SU-DHL-6 (cell line): ENCODE measurements at regions not wholly inside any gene's neighbourhood (a gene's known extent, or its start where the extent isn't known, plus 50 kb on each side); places are given as distances from the start of the nearest gene placed in this dataset.

ENCODE experiments used
- H2AFZ ChIP-seq: fragments of 200-600 bp; sonication (generic); 2 replicates; pipeline ENCODE4 v1.6.1; 2014; ENCODE audit warnings: low read depth, mild to moderate bottlenecking, moderate library complexity, mixed read lengths, antibody characterized with exemption, low read length; ENCODE audit not compliant: severe bottlenecking
- H3F3A ChIP-seq: fragments of 200-600 bp; shearing (Covaris generic); 2 replicates; pipeline ENCODE4 v1.6.0; 2016; ENCODE audit warnings: antibody characterized with exemption, mild to moderate bottlenecking; ENCODE audit not compliant: insufficient read depth
- H3K27ac ChIP-seq: fragments of 200-600 bp; sonication (generic); 2 replicates; pipeline ENCODE4 v1.5.1; 2016; ENCODE audit warnings: low read depth, mild to moderate bottlenecking, low read length, moderate library complexity, mixed read lengths
- H3K27me3 ChIP-seq: fragments of 200-600 bp; sonication (generic), shearing (Covaris generic); 2 replicates; pipeline ENCODE4 v1.6.0; 2014; ENCODE audit warnings: mild to moderate bottlenecking, low read length
- H3K36me3 ChIP-seq: fragments of 200-600 bp; sonication (generic); 2 replicates; pipeline ENCODE4 v1.6.1; 2014; ENCODE audit warnings: mild to moderate bottlenecking, low read length, mixed read lengths
- H3K4me2 ChIP-seq: fragments of 300-600, 200-600 bp; shearing (Covaris generic), sonication (generic); 2 replicates; pipeline ENCODE4 v1.6.0; 2014; ENCODE audit warnings: low read length, low read depth, mild to moderate bottlenecking; ENCODE audit not compliant: poor library complexity, severe bottlenecking
- H3K4me3 ChIP-seq: fragments of 200-600 bp; sonication (generic); 2 replicates; pipeline ENCODE4 v1.5.1; 2014; ENCODE audit warnings: antibody characterized with exemption, low read length, mild to moderate bottlenecking, mixed read lengths; ENCODE audit not compliant: insufficient read depth, poor library complexity, severe bottlenecking
- H3K79me2 ChIP-seq: fragments of 200-600 bp; sonication (generic); 2 replicates; pipeline ENCODE4 v1.6.1; 2014; ENCODE audit warnings: mild to moderate bottlenecking, low read length, moderate library complexity; ENCODE audit not compliant: insufficient read depth
- H3K9ac ChIP-seq: fragments of 200-600 bp; sonication (generic); 2 replicates; pipeline ENCODE4 v1.7.0; 2014; ENCODE audit warnings: mild to moderate bottlenecking, low read length
- H3K9me2 ChIP-seq: fragments of 200-600 bp; sonication (generic); replicated peaks from 2 replicates; pipeline ENCODE4 v1.6.1; 2014; ENCODE audit warnings: low read length; ENCODE audit not compliant: insufficient read depth
- H3K9me3 ChIP-seq: fragments of 200-600 bp; sonication (generic); 2 replicates; pipeline ENCODE4 v1.6.1; 2014; ENCODE audit warnings: low read length, mixed read lengths; ENCODE audit not compliant: insufficient read depth
- H4K20me1 ChIP-seq: fragments of 200-600 bp; sonication (generic); 2 replicates; pipeline ENCODE4 v1.6.1; 2014; ENCODE audit warnings: low read depth, mild to moderate bottlenecking, antibody characterized with exemption, low read length, moderate library complexity, mixed read lengths
- CTCF ChIP-seq: fragments of 200-600 bp; sonication (generic); IDR thresholded peaks from one replicate; pipeline ENCODE4 v1.5.1; 2017; ENCODE audit warnings: antibody characterized with exemption, mild to moderate bottlenecking, low read length, moderate library complexity; ENCODE audit not compliant: insufficient read depth, poor library complexity, severe bottlenecking
- EZH2phosphoT487 ChIP-seq: fragments of 200-600 bp; sonication (generic), shearing (Covaris generic); conservative IDR thresholded peaks from 2 replicates; pipeline ENCODE4 v1.6.1; 2018; ENCODE audit warnings: mild to moderate bottlenecking, antibody characterized with exemption, low read length, moderate library complexity, mixed read lengths

- H3K9me2 ChIP-seq, result no peaks in the 10 kb centered on the region
- TF ChIP-seq EZH2phosphoT487 (no peak), CTCF (no peak)
- H3K9me3 ChIP-seq, result no peaks in the 10 kb centered on the region
- H2AFZ ChIP-seq, result no peak overlapping the region
- no peak overlapping the region for H3K9ac ChIP-seq
- no peak overlapping the region for H3K27ac ChIP-seq
- H3F3A ChIP-seq, result no peaks in the 10 kb centered on the region
- no peak overlapping the region for H3K4me2 ChIP-seq
- H4K20me1 ChIP-seq, result no peaks in the 10 kb centered on the region
- H3K4me3 ChIP-seq, result no peak overlapping the region
- H3K36me3 ChIP-seq, result no peaks in the 10 kb centered on the region
- H3K27me3 ChIP-seq, result no peaks in the 10 kb centered on the region
- H3K79me2 ChIP-seq, result no peaks in the 10 kb centered on the region
These were observed 146.9 kb upstream of the MYLIP start for GRCh38 chr6:15981956-15982355.

- H3K9ac ChIP-seq, result no peak overlapping the region
- no peaks in the 10 kb centered on the region for H3K79me2 ChIP-seq
- no peaks in the 10 kb centered on the region for H3K9me2 ChIP-seq
- H2AFZ ChIP-seq, result no peak overlapping the region
- H3K4me2 ChIP-seq, result no peak overlapping the region
- no peaks in the 10 kb centered on the region for H3F3A ChIP-seq
- no peaks in the 10 kb centered on the region for H4K20me1 ChIP-seq
- H3K9me3 ChIP-seq, result no peaks in the 10 kb centered on the region
- H3K27me3 ChIP-seq, result no peaks in the 10 kb centered on the region
- TF ChIP-seq EZH2phosphoT487 (no peak), CTCF (no peak)
- H3K27ac ChIP-seq, result no peak overlapping the region
- H3K36me3 ChIP-seq, result no peaks in the 10 kb centered on the region
- no peak overlapping the region for H3K4me3 ChIP-seq
These were observed 148.1 kb upstream of the MYLIP start for GRCh38 chr6:15980801-15981200.

GRCh38 chr6:15978426-15978825, 150.5 kb upstream of the MYLIP start:
- H3K27ac ChIP-seq, result no peak overlapping the region
- H3K4me3 ChIP-seq, result no peak overlapping the region
- no peak overlapping the region for H2AFZ ChIP-seq
- H3K9me2 ChIP-seq, result no peaks in the 10 kb centered on the region
- peaks cover 6% of the 10 kb centered on the region; the same call in 1 of the 2 replicates for H3K9me3 ChIP-seq
- no peaks in the 10 kb centered on the region for H3K36me3 ChIP-seq
- no peaks in the 10 kb centered on the region for H4K20me1 ChIP-seq
- no peaks in the 10 kb centered on the region for H3F3A ChIP-seq
- H3K79me2 ChIP-seq, result no peaks in the 10 kb centered on the region
- no peak overlapping the region for H3K4me2 ChIP-seq
- no peaks in the 10 kb centered on the region for H3K27me3 ChIP-seq
- no peak overlapping the region for H3K9ac ChIP-seq
- no peak for TF ChIP-seq CTCF
- no peak for TF ChIP-seq EZH2phosphoT487
